ENCODE measurements at regions not wholly inside any gene's neighbourhood (a gene's known extent, or its start where the extent isn't known, plus 50 kb on each side); places are given as distances from the start of the nearest gene placed in this dataset.

GRCh38 chr19:31504221-31504620 is 155.0 kb upstream of the TSHZ3 start:
- TF ChIP-seq CTCF (IDR thresholded peaks at IDR 0.05; ENCODE audit: insufficient read depth, low read depth, low read length) = no peak
- ChIA-PET CTCF (no interaction called here), POLR2A (no interaction called here)
- no peaks in the 10 kb centered on the region for H3K27me3 ChIP-seq (ENCODE audit: control insufficient read depth, insufficient read depth, low read length)
- H3K36me3 ChIP-seq (ENCODE audit: control insufficient read depth, insufficient read depth, low read length) = no peaks in the 10 kb centered on the region
- H3K4me3 ChIP-seq (ENCODE audit: low read depth, low read length) = no peak overlapping the region
- DNase-seq (ENCODE audit: low read depth) = no peak

- no peak for DNase-seq (ENCODE audit: low read depth)
- no peak for TF ChIP-seq CTCF (IDR thresholded peaks at IDR 0.05; ENCODE audit: insufficient read depth, low read depth, low read length)
- CTCF ChIA-PET = no interaction called here
- H3K4me3 ChIP-seq (ENCODE audit: low read depth, low read length) = no peak overlapping the region
- POLR2A ChIA-PET = no interaction called here
- no peaks in the 10 kb centered on the region for H3K27me3 ChIP-seq (ENCODE audit: control insufficient read depth, insufficient read depth, low read length)
- no peaks in the 10 kb centered on the region for H3K36me3 ChIP-seq (ENCODE audit: control insufficient read depth, insufficient read depth, low read length)
These were observed 156.3 kb upstream of the TSHZ3 start for GRCh38 chr19:31505596-31505910.

GRCh38 chr19:31506102-31506501 is 156.9 kb upstream of the TSHZ3 start:
- ChIA-PET CTCF (no interaction called here), POLR2A (no interaction called here)
- Histone ChIP-seq H3K36me3 (ENCODE audit: control insufficient read depth, insufficient read depth, low read length) (no peaks in the 10 kb centered on the region), H3K27me3 (ENCODE audit: control insufficient read depth, insufficient read depth, low read length) (no peaks in the 10 kb centered on the region), H3K4me3 (ENCODE audit: low read depth, low read length) (no peak overlapping the region)
- no peak for DNase-seq (ENCODE audit: low read depth)
- no peak for TF ChIP-seq CTCF (IDR thresholded peaks at IDR 0.05; ENCODE audit: insufficient read depth, low read depth, low read length)

GRCh38 chr19:31510635-31511034 is 161.4 kb upstream of the TSHZ3 start:
- Histone ChIP-seq H3K4me3 (ENCODE audit: low read depth, low read length) (no peak overlapping the region), H3K27me3 (ENCODE audit: control insufficient read depth, insufficient read depth, low read length) (no peaks in the 10 kb centered on the region), H3K36me3 (ENCODE audit: control insufficient read depth, insufficient read depth, low read length) (no peaks in the 10 kb centered on the region)
- POLR2A ChIA-PET = no interaction called here
- DNase-seq (ENCODE audit: low read depth) = no peak
- CTCF ChIA-PET = no interaction called here
- TF ChIP-seq CTCF (IDR thresholded peaks at IDR 0.05; ENCODE audit: insufficient read depth, low read depth, low read length) = no peak

GRCh38 chr19:31511098-31511497 is 161.9 kb upstream of the TSHZ3 start:
- CTCF ChIA-PET = no interaction called here
- H3K36me3 ChIP-seq (ENCODE audit: control insufficient read depth, insufficient read depth, low read length) = no peaks in the 10 kb centered on the region
- DNase-seq (ENCODE audit: low read depth) = no peak
- no peak for TF ChIP-seq CTCF (IDR thresholded peaks at IDR 0.05; ENCODE audit: insufficient read depth, low read depth, low read length)
- POLR2A ChIA-PET = no interaction called here
- no peak overlapping the region for H3K4me3 ChIP-seq (ENCODE audit: low read depth, low read length)
- H3K27me3 ChIP-seq (ENCODE audit: control insufficient read depth, insufficient read depth, low read length) = no peaks in the 10 kb centered on the region

Data from BJ (cell line).